ENCODE measurements at regions not wholly inside any gene's neighbourhood (a gene's known extent, or its start where the extent isn't known, plus 50 kb on each side); places are given as distances from the start of the nearest gene placed in this dataset.
A peak's percentile ranks its signal among the peaks of the same experiment; 100 is the strongest.

DNA sequence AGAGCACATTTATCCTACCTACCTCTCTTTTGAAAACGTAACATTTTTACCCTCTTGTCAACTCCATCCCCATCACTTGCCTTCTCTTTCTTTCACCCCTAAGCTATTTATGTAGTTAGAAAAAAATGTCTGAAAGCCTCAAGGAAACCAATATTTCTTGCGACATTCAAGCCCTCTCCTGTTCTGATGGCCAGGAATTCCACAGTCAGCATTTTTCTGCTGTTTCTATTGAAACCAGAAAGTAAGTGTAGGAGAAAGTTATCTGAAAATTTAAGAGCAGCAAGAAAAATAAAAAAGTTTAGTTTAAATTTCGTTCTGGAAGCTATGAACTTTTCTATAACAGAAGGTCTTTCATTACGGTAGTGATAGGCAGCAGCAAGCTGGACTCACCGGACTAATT, 247.6 kb upstream of the PBX1 start:
- DNase-seq: no peak
- no peaks in the 10 kb centered on the region for H3K36me3 ChIP-seq (replicated peaks)
- no peak overlapping the region for H3K27ac ChIP-seq
- TF ChIP-seq, protein P1, sequence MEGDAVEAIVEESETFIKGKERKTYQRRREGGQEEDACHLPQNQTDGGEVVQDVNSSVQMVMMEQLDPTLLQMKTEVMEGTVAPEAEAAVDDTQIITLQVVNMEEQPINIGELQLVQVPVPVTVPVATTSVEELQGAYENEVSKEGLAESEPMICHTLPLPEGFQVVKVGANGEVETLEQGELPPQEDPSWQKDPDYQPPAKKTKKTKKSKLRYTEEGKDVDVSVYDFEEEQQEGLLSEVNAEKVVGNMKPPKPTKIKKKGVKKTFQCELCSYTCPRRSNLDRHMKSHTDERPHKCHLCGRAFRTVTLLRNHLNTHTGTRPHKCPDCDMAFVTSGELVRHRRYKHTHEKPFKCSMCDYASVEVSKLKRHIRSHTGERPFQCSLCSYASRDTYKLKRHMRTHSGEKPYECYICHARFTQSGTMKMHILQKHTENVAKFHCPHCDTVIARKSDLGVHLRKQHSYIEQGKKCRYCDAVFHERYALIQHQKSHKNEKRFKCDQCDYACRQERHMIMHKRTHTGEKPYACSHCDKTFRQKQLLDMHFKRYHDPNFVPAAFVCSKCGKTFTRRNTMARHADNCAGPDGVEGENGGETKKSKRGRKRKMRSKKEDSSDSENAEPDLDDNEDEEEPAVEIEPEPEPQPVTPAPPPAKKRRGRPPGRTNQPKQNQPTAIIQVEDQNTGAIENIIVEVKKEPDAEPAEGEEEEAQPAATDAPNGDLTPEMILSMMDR (IDR thresholded peaks at IDR 0.05; ENCODE audit: low read depth, low read length, missing control alignments): no peak
- no peak overlapping the region for H3K4me3 ChIP-seq (ENCODE audit: low read depth, low read length)
- no peaks in the 10 kb centered on the region for H3K27me3 ChIP-seq (replicated peaks)
- in situ Hi-C loops (cut with HindIII; ENCODE audit: low pct_ligation_motif_present, low sequenced_read_pairs): no loop called here

DNA sequence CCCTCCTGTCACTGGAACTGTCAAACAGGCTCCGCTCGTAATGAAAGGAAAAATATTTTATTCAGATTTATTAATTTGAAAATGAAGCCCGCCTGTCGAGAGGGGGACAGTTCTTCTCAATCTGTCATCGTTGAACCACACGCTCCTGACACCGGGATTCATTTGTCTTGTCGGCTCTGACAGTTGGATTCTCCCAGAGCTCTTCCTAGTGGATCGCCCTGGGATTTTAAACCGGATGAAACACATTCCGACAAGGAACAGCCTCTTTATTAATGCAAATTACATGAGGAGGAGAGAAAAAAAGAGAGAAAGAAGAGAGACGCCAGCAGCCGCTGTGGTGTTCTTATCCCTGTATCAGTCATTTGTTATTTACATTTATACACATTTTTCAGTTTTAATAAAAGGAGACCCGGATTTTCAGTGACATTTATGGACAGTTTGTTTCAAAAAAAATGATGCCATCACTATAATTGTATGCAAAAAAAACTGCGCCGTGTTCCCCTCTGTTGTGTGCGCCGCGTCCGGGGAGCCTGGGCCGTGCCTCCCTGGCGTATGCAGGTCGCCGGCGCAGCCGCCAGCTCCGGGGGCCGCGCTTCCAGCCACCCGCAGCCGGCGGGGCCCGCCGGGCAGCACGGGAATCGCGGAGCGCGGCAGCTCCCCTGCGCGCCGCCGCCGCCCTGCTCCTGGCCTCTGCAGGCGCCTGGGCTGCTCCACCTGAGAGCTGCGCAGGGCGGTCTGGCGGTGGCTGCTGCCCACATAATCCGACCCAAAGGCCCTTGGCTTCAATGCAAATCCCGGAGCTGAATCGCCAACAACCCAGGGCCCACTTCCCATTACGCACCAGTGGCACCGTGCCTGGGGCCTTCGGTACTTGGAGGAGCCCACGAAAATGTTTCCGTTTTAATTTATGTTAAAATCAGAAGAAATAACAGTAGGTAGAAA, 237.9 kb upstream of the PBX1 start:
- Histone ChIP-seq H3K36me3 (replicated peaks) (no peaks in the 10 kb centered on the region), H3K27ac (no peak overlapping the region), H3K27me3 (replicated peaks) (no peaks in the 10 kb centered on the region), H3K4me3 (ENCODE audit: low read depth, low read length) (peak overlapping the region; percentile 36)
- TF ChIP-seq, protein P1 (IDR thresholded peaks at IDR 0.05; ENCODE audit: low read depth, low read length, missing control alignments): no peak
- in situ Hi-C loops (cut with HindIII; ENCODE audit: low pct_ligation_motif_present, low sequenced_read_pairs): no loop called here
- peak; percentile 4 for DNase-seq

DNA sequence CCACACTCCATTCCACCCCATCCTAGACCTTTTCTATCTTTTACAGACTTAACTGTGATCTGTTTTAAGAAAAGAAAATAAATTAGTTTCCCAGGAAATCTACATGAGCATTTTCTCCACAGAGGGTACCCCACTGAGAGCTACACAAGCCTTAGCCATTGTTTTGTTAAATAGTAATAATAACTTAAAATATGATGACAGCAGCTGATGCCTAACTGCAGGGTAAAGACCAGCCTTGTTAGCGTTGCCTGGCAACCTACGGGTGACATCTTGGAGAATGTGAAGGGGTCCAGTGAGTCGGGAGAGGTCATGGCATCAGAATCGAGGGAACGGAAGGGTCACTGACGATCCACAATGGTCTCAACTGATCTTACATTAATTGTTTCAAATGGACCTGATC, 233.2 kb upstream of the PBX1 start:
- in situ Hi-C loops (cut with HindIII; ENCODE audit: low pct_ligation_motif_present, low sequenced_read_pairs): no loop called here

DNA sequence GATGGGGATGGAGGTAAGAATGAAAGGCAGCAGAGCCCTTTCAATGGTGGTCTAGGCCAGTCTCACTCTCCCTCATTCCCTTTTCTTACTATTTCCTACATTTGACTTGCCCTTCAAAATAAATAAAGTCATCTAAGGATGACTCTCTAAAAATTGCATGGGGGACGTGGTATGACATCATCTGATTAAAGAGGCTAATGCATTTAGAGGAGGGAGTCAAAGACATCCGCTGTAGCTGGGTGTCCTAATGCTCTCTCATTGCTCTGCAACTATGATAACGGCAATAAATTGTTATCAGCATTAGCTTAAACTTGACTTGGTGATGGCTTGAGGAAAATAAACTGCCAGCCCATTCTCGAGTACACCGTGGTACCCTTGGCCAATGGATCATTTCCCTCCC, 225.6 kb upstream of the PBX1 start:
- no peak overlapping the region for H3K27ac ChIP-seq
- no peaks in the 10 kb centered on the region for H3K36me3 ChIP-seq (replicated peaks)
- DNase-seq: no peak
- no peaks in the 10 kb centered on the region for H3K27me3 ChIP-seq (replicated peaks)
- H3K4me3 ChIP-seq (ENCODE audit: low read depth, low read length): no peak overlapping the region
- TF ChIP-seq, protein P1 (IDR thresholded peaks at IDR 0.05; ENCODE audit: low read depth, low read length, missing control alignments): no peak
- in situ Hi-C loops (cut with HindIII; ENCODE audit: low pct_ligation_motif_present, low sequenced_read_pairs): no loop called here

More for the DNA sequence above, 233.2 kb upstream of the PBX1 start:
- DNase-seq: no peak
- Histone ChIP-seq H3K4me3 (ENCODE audit: low read depth, low read length) (no peak overlapping the region), H3K36me3 (replicated peaks) (no peaks in the 10 kb centered on the region), H3K27me3 (replicated peaks) (no peaks in the 10 kb centered on the region), H3K27ac (no peak overlapping the region)
- TF ChIP-seq, protein P1 (IDR thresholded peaks at IDR 0.05; ENCODE audit: low read depth, low read length, missing control alignments): no peak

DNA sequence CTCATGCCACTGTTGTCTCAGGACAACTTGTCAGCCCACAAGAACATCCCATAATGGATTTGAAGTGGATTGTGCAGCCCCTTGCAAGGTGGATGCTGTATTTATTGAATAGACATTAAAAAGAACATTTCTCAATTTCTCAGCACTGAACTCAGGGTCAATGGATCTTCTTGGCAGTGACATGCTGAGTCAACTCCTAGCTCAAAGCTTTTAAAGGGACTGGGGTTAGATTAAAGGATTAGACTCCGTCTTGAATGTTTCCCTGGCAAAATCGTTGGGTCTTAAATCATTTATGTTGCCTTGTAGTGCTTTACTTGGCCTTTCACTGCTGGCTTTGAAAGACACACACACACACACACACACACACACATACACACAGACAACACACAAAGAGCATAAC, 221.6 kb upstream of the PBX1 start:
- Histone ChIP-seq H3K4me3 (ENCODE audit: low read depth, low read length) (no peak overlapping the region), H3K27me3 (replicated peaks) (no peaks in the 10 kb centered on the region), H3K36me3 (replicated peaks) (no peaks in the 10 kb centered on the region), H3K27ac (no peak overlapping the region)
- in situ Hi-C loops (cut with HindIII; ENCODE audit: low pct_ligation_motif_present, low sequenced_read_pairs): no loop called here
- TF ChIP-seq, protein P1 (IDR thresholded peaks at IDR 0.05; ENCODE audit: low read depth, low read length, missing control alignments): no peak
- no peak for DNase-seq
